Caco-2 (cell line): ENCODE measurements at regions not wholly inside any gene's neighbourhood (a gene's known extent, or its start where the extent isn't known, plus 50 kb on each side); places are given as distances from the start of the nearest gene placed in this dataset.

Experiments
- BruUV-seq: library from RNA; stranded (reverse); fragments of 400-500 nt; replicated peaks from 2 replicates; lab custom pipeline; 2021; lab: Mats Ljungman, UMichigan
- CTCF ChIA-PET: fragments of 300-600 bp; sonication (Branson Sonifier 250); formaldehyde crosslinking; loops from one replicate; lab custom pipeline; 2022; ENCODE audit warnings: antibody characterized with exemption; lab: Charles Lee
- POLR2A ChIA-PET: fragments of 300-600 bp; sonication (Branson Sonifier 250); formaldehyde crosslinking; loops from one replicate; lab custom pipeline; 2022; ENCODE audit warnings: antibody characterized with exemption; lab: Charles Lee
- DNase-seq, 2 experiments: peaks; one replicate each; pipeline versions ENCODE4 v3.0.0 to v3.0.0-alpha.2; 2020 to 2022
- H3K27me3 ChIP-seq: replicated peaks from 2 replicates; pipeline ENCODE4 v1.6.0; 2011; ENCODE audit warnings: low read length; ENCODE audit not compliant: control insufficient read depth, insufficient read depth
- H3K36me3 ChIP-seq: 2 replicates; pipeline ENCODE4 v1.5.1; 2011; ENCODE audit warnings: low read length; ENCODE audit not compliant: control insufficient read depth, insufficient read depth
- H3K4me1 ChIP-seq: fragments of 250-450 bp; sonication (Bioruptor Pico); 2 replicates; pipeline ENCODE4 v1.5.1; 2020; ENCODE audit warnings: mild to moderate bottlenecking
- H3K4me3 ChIP-seq: 2 replicates; pipeline ENCODE4 v1.5.1; 2011; ENCODE audit warnings: low read depth, mild to moderate bottlenecking, control low read depth, low read length
- H3K9me3 ChIP-seq: fragments of 250-450 bp; sonication (Bioruptor Pico); 2 replicates; pipeline ENCODE4 v1.5.1; 2020; ENCODE audit warnings: mild to moderate bottlenecking, moderate library complexity
- H3K27ac Mint-ChIP-seq: one replicate; pipeline ENCODE4 v1.8.0; 2022; ENCODE audit warnings: mixed read lengths; ENCODE audit not compliant: unreplicated experiment
- H3K27me3 Mint-ChIP-seq: one replicate; pipeline ENCODE4 v1.8.0; 2022; ENCODE audit warnings: mixed read lengths; ENCODE audit not compliant: insufficient read depth, unreplicated experiment
- H3K36me3 Mint-ChIP-seq: one replicate; pipeline ENCODE4 v1.8.0; 2022; ENCODE audit warnings: mild to moderate bottlenecking, mixed read lengths; ENCODE audit not compliant: insufficient read depth, unreplicated experiment
- H3K4me1 Mint-ChIP-seq: one replicate; pipeline ENCODE4 v1.8.0; 2022; ENCODE audit warnings: low read depth, mixed read lengths; ENCODE audit not compliant: unreplicated experiment
- H3K4me3 Mint-ChIP-seq: one replicate; pipeline ENCODE4 v1.8.0; 2022; ENCODE audit warnings: mild to moderate bottlenecking, moderate library complexity, mixed read lengths; ENCODE audit not compliant: unreplicated experiment
- H3K9me3 Mint-ChIP-seq: one replicate; pipeline ENCODE4 v1.8.0; 2022; ENCODE audit warnings: mixed read lengths; ENCODE audit not compliant: unreplicated experiment
- intact Hi-C: fragments of 100-400 bp; cut with micrococcal nuclease; formaldehyde crosslinking; loops from one replicate; pipeline ENCODE4 v1.10.0; 2022; ENCODE audit not compliant: unreplicated experiment
- TF ChIP-seq, protein P1 (sequence below), 2 experiments: fragments of 200-600 bp in 1 of 2; IDR thresholded peaks; 1 replicate in 1 of 2; 2 replicates in 1 of 2; pipeline versions ENCODE4 v1.5.1 to v1.8.0; 2011 to 2022; ENCODE audit warnings: antibody characterized with exemption in 1 of 2, control low read depth in 1 of 2, inconsistent platforms in 1 of 2, low read depth in 1 of 2, low read length in 1 of 2, mild to moderate bottlenecking in 1 of 2, moderate library complexity in 1 of 2; ENCODE audit not compliant: insufficient read depth in 1 of 2, severe bottlenecking in 1 of 2, unreplicated experiment in 1 of 2

DNA sequence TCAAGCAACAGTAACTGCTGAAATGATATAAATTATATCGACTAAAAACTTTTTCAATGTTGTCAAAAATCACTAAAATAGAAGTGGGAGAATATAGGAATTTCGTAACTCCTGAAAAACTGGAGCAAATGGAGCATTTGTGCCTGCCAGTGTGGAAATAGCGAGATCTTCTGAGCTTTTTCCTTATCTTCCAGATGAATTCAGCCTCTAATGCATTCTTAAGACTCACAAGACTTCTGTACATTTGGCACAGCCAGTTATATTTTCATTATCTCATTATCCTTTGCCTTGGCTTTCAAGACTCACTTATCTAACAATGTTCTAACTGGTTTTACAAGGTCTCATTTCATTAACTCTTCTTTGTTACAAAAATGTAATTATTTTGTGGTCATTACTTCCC is 252.4 kb downstream of the GXYLT1 start:
- POLR2A ChIA-PET = no interaction called here
- Mint-ChIP-seq H3K36me3 (no peaks in the 10 kb centered on the region), H3K27me3 (no peaks in the 10 kb centered on the region), H3K4me1 (no peaks in the 10 kb centered on the region), H3K9me3 (no peaks in the 10 kb centered on the region), H3K27ac (no peak overlapping the region), H3K4me3 (no peak overlapping the region)
- intact Hi-C loops = no loop called here
- TF ChIP-seq, protein P1, sequence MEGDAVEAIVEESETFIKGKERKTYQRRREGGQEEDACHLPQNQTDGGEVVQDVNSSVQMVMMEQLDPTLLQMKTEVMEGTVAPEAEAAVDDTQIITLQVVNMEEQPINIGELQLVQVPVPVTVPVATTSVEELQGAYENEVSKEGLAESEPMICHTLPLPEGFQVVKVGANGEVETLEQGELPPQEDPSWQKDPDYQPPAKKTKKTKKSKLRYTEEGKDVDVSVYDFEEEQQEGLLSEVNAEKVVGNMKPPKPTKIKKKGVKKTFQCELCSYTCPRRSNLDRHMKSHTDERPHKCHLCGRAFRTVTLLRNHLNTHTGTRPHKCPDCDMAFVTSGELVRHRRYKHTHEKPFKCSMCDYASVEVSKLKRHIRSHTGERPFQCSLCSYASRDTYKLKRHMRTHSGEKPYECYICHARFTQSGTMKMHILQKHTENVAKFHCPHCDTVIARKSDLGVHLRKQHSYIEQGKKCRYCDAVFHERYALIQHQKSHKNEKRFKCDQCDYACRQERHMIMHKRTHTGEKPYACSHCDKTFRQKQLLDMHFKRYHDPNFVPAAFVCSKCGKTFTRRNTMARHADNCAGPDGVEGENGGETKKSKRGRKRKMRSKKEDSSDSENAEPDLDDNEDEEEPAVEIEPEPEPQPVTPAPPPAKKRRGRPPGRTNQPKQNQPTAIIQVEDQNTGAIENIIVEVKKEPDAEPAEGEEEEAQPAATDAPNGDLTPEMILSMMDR (IDR thresholded peaks at IDR 0.05; ENCODE audit: insufficient read depth in 1 of 2, low read depth in 1 of 2, low read length in 1 of 2, severe bottlenecking in 1 of 2, unreplicated experiment in 1 of 2) = no peak
- Histone ChIP-seq H3K27me3 (no peaks in the 10 kb centered on the region), H3K9me3 (no peaks in the 10 kb centered on the region), H3K4me3 (no peak overlapping the region), H3K36me3 (no peaks in the 10 kb centered on the region), H3K4me1 (no peaks in the 10 kb centered on the region)
- no peak for DNase-seq
- CTCF ChIA-PET = no interaction called here
- no TSS peak for BruUV-seq

GRCh38 chr12:41891226-41891625 is 253.4 kb downstream of the GXYLT1 start:
- Histone ChIP-seq H3K4me1 (no peaks in the 10 kb centered on the region), H3K36me3 (no peaks in the 10 kb centered on the region), H3K27me3 (no peaks in the 10 kb centered on the region), H3K9me3 (no peaks in the 10 kb centered on the region), H3K4me3 (no peak overlapping the region)
- POLR2A ChIA-PET = interaction anchor here (0.5 kb wide), 1 partner anchor 17 kb away, joined by 3 read pairs; no protein-coding TSS in a partner anchor
- H3K27ac Mint-ChIP-seq = no peak overlapping the region
- no peaks in the 10 kb centered on the region for H3K9me3 Mint-ChIP-seq
- H3K36me3 Mint-ChIP-seq = no peaks in the 10 kb centered on the region
- CTCF ChIA-PET = no interaction called here
- no TSS peak for BruUV-seq
- no peaks in the 10 kb centered on the region for H3K4me1 Mint-ChIP-seq
- H3K4me3 Mint-ChIP-seq = no peak overlapping the region
- TF ChIP-seq, protein P1 (IDR thresholded peaks at IDR 0.05; ENCODE audit: insufficient read depth in 1 of 2, low read depth in 1 of 2, low read length in 1 of 2, severe bottlenecking in 1 of 2, unreplicated experiment in 1 of 2) = no peak
- no peak for DNase-seq
- intact Hi-C loops = no loop called here
- H3K27me3 Mint-ChIP-seq = no peaks in the 10 kb centered on the region

DNA sequence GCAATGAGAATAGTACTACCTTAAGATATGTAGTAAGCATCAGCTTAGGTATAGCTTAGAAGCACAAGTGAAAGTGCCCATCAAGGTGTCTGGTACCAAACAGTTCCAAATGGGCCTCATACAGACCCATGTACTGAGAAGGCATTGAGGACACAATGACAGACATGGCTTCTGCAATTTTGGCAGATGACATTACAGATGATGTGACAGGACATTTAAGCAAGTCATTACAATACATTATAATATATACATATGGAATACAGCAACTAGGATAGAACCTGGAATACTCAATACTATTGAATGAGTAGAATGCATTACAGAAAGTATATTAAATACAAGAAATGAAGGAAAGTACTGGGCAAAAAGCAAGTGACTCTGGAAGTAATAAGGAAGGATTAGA is 256.4 kb downstream of the GXYLT1 start:
- no TSS peak for BruUV-seq
- Mint-ChIP-seq H3K27me3 (no peaks in the 10 kb centered on the region), H3K4me1 (no peaks in the 10 kb centered on the region), H3K36me3 (no peaks in the 10 kb centered on the region), H3K4me3 (no peak overlapping the region), H3K9me3 (no peaks in the 10 kb centered on the region), H3K27ac (no peak overlapping the region)
- no peaks in the 10 kb centered on the region for H3K36me3 ChIP-seq
- intact Hi-C loops = no loop called here
- TF ChIP-seq, protein P1 (IDR thresholded peaks at IDR 0.05; ENCODE audit: insufficient read depth in 1 of 2, low read depth in 1 of 2, low read length in 1 of 2, severe bottlenecking in 1 of 2, unreplicated experiment in 1 of 2) = no peak
- H3K9me3 ChIP-seq = no peaks in the 10 kb centered on the region
- no peak for DNase-seq
- H3K4me3 ChIP-seq = no peak overlapping the region
- CTCF ChIA-PET = no interaction called here
- H3K4me1 ChIP-seq = no peaks in the 10 kb centered on the region
- no peaks in the 10 kb centered on the region for H3K27me3 ChIP-seq
- POLR2A ChIA-PET = no interaction called here
